Heart left ventricle (tissue), 16 donors: ENCODE measurements at regions not wholly inside any gene's neighbourhood (a gene's known extent, or its start where the extent isn't known, plus 50 kb on each side); places are given as distances from the start of the nearest gene placed in this dataset.

Experiments used
- ATAC-seq, 4 donors: fragments of 200-7000 bp; cut with Tn5 transposase; one replicate each; pipeline ENCODE4 v1.9.1; 2020 to 2022; ENCODE audit warnings: moderate library complexity in 4 of 4, mild to moderate bottlenecking in 3 of 4, moderate number of reproducible peaks in 1 of 4
- DNase-seq, 5 donors: peaks; one replicate each; pipeline ENCODE4 v3.0.0-alpha.2; 2020
- H3K27ac ChIP-seq, 12 donors: fragments of 200-600 bp; sonication (generic) in 4 of 12; one replicate each; pipeline versions ENCODE4 v1.5.0 to v1.8.0; 2016 to 2022; ENCODE audit warnings: mild to moderate bottlenecking in 2 of 12
- H3K27me3 ChIP-seq, 9 donors: fragments of 200-600 bp; sonication (generic) in 2 of 9; one replicate each; pipeline versions ENCODE4 v1.5.1 to v1.8.0; 2016 to 2022; ENCODE audit warnings: mild to moderate bottlenecking in 3 of 9
- H3K36me3 ChIP-seq, 9 donors: fragments of 200-600 bp; sonication (generic) in 2 of 9; one replicate each; pipeline versions ENCODE4 v1.5.0 to v1.8.0; 2018 to 2022; ENCODE audit warnings: mild to moderate bottlenecking in 2 of 9
- H3K4me1 ChIP-seq, 12 donors: fragments of 200-600 bp; sonication (generic) in 4 of 12; one replicate each; pipeline versions ENCODE4 v1.5.0 to v1.8.0; 2016 to 2022; ENCODE audit warnings: mild to moderate bottlenecking in 3 of 12
- H3K4me3 ChIP-seq, 12 donors: fragments of 200-600 bp; sonication (generic) in 4 of 12; one replicate each; pipeline versions ENCODE4 v1.5.0 to v1.8.0; 2017 to 2022; ENCODE audit warnings: mild to moderate bottlenecking in 9 of 12, moderate library complexity in 4 of 12
- H3K9me3 ChIP-seq, 12 donors: fragments of 200-600 bp; sonication (generic) in 4 of 12; one replicate each; pipeline versions ENCODE4 v1.5.0 to v1.8.0; 2016 to 2022; ENCODE audit warnings: mild to moderate bottlenecking in 1 of 12
- POLR2A ChIP-seq, 2 donors: fragments of 450-650 bp; IDR thresholded peaks; one replicate each; pipeline ENCODE4 v1.6.1; 2017; ENCODE audit warnings: antibody characterized with exemption in 2 of 2, mild to moderate bottlenecking in 2 of 2, moderate library complexity in 2 of 2
- WGBS, 4 donors: extraction: QIAGEN DNeasy Blood & Tissue Kit in 2 of 4; methylation state at CpG; one replicate each; pipeline versions ENCODE4 v1.1.5 to v1.1.7; 2013 to 2018; 5-methylcytosine and 5-hydroxymethylcytosine counted together
- intact Hi-C, 10 donors: fragments of 100-400 bp; cut with DNase I; formaldehyde crosslinking; loops; one replicate each; pipeline versions ENCODE4 v1.11.1 to v1.14.2; 2022
- TF ChIP-seq, protein P1 (sequence below), 12 donors: fragments of 200-600 bp; sonication (generic) in 4 of 12; IDR thresholded peaks; one replicate each; pipeline versions ENCODE4 v1.5.0 to v1.8.0; 2018 to 2022; ENCODE audit warnings: antibody characterized with exemption in 12 of 12, mild to moderate bottlenecking in 5 of 12
- donor health status: ischemic (EF 13 %, LVEDD 7.1; RV severe dilation, severe dysfunction).
- donor health status: healthy with polysubstance abuse.
- donor health status: DM: no; HTN: yes; CAD: no.
- donor health status: DM: no; HTN: no; CAD: no.
- donor health status: ischemic (EF 25% LVEDD 6.9; RV normal size, moderate dysfunction).
- donor health status: ischemic (EF 25% LVEDD 5.7; RV mildly dilated, moderate dysfunction).
- donor health status: healthy.
- donor health status: DM: yes; HTN: yes; CAD: no.
- donor health status: ischemic (EF 35%, LVEDD 5.7; RV mildly dilated, moderate dysfunction).
- donor health status: nonischemic (EF 11% LVEDD 7.7; RV severe dilation, severe dysfunction).
- donor health status: DM: yes; HTN: yes; CAD: no.
- donor health status: PGD.
- donor health status: ischemic (EF 29% LVEDD 5.4; RV normal size, mild dysfunction).
- donor health status: nonischemic (EF 23%, LVEDD 6.1; RV moderate dilation, normal function).

DNA sequence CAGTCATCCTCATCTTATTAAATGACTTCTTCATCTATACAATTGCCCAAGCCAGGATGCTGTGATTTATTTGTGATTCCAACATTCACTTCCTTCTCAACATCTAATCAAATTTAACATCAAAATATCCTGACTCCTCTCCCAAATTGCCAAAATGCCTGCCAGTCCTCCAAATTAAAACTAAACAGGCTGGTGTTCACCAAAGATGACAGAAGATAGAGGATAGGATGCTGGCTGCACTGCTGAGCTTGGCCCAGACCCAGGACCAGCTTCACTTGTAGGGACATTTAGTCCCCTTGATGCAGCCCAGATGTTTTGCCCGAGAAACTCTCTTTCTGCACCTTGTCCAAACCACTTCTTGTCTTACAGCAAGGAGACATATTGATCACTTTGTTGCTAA is 540.0 kb upstream of the CNTNAP5 start:
- intact Hi-C loops: no loop called here
- H3K9me3 ChIP-seq: no peaks in the 10 kb centered on the region
- H3K36me3 ChIP-seq: no peaks in the 10 kb centered on the region
- H3K4me1 ChIP-seq: no peaks in the 10 kb centered on the region
- WGBS, 4 donors: 56 to 72% (median 68%) methylated on average over 1 of the region's 1 CpG
- H3K4me3 ChIP-seq: no peak overlapping the region
- H3K27me3 ChIP-seq: no peaks in the 10 kb centered on the region
- no peak for TF ChIP-seq POLR2A (IDR thresholded peaks at IDR 0.05)
- ATAC-seq: no peak
- no peak for DNase-seq
- no peak overlapping the region for H3K27ac ChIP-seq

DNA sequence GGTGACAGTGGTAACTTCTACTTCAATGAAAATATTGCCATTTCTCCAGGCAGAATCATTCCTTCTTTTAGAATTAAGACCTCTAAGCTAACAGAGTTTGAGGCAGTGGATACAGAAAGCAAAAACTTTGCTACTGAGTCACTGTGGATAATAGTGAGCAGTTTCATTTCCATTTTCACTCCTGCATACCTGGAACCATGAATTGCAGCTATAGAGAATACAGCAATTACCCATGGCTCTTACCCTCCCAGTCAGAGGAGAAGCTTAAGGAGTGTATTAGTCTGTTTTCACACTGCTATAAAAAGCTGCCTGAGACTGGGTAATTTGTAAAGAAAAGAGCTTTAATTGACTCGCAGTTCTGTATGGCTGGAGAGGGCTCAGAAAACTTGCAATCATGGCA is 531.4 kb upstream of the CNTNAP5 start:
- intact Hi-C loops: no loop called here
- Histone ChIP-seq H3K4me3 (no peak overlapping the region), H3K4me1 (no peaks in the 10 kb centered on the region), H3K9me3 (peaks cover 0 to 8% (median 0%) of the 10 kb centered on the region in 12 donors), H3K36me3 (no peaks in the 10 kb centered on the region), H3K27ac (no peak overlapping the region), H3K27me3 (no peaks in the 10 kb centered on the region)
- no peak for DNase-seq
- TF ChIP-seq POLR2A (IDR thresholded peaks at IDR 0.05): no peak
- ATAC-seq: no peak
- WGBS, 4 donors: 83 to 92% (median 88%) methylated on average over 1 of the region's 1 CpG

DNA sequence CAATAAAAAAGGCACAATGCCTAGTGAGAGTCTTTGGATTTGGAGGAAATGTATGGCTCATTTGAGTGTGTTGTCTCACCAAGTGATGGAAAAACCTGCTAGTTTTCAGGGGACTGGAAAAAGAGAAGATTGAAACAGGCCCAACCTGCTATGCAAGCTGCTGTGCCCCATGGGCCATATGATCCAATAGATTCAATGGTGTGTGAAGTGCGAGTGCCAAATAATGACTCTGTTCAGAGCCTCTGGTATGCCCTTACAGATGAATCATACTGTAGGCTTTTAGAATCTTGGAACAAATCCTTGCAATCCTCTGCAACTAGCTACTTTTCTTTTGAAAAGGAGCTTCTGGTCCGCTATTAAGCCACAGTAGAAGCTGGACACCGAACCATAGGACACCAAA is 529.8 kb upstream of the CNTNAP5 start:
- Histone ChIP-seq H3K27me3 (no peaks in the 10 kb centered on the region), H3K4me1 (no peaks in the 10 kb centered on the region), H3K4me3 (no peak overlapping the region), H3K9me3 (peaks cover 0 to 8% (median 0%) of the 10 kb centered on the region in 12 donors), H3K27ac (no peak overlapping the region), H3K36me3 (no peaks in the 10 kb centered on the region)
- ATAC-seq: no peak
- intact Hi-C loops: no loop called here
- no peak for DNase-seq
- TF ChIP-seq, protein P1, sequence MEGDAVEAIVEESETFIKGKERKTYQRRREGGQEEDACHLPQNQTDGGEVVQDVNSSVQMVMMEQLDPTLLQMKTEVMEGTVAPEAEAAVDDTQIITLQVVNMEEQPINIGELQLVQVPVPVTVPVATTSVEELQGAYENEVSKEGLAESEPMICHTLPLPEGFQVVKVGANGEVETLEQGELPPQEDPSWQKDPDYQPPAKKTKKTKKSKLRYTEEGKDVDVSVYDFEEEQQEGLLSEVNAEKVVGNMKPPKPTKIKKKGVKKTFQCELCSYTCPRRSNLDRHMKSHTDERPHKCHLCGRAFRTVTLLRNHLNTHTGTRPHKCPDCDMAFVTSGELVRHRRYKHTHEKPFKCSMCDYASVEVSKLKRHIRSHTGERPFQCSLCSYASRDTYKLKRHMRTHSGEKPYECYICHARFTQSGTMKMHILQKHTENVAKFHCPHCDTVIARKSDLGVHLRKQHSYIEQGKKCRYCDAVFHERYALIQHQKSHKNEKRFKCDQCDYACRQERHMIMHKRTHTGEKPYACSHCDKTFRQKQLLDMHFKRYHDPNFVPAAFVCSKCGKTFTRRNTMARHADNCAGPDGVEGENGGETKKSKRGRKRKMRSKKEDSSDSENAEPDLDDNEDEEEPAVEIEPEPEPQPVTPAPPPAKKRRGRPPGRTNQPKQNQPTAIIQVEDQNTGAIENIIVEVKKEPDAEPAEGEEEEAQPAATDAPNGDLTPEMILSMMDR (IDR thresholded peaks at IDR 0.05): no peak
- no peak for TF ChIP-seq POLR2A (IDR thresholded peaks at IDR 0.05)
- 72 to 88% (median 80%) methylated on average over 3 of the region's 3 CpGs for WGBS, 4 donors

DNA sequence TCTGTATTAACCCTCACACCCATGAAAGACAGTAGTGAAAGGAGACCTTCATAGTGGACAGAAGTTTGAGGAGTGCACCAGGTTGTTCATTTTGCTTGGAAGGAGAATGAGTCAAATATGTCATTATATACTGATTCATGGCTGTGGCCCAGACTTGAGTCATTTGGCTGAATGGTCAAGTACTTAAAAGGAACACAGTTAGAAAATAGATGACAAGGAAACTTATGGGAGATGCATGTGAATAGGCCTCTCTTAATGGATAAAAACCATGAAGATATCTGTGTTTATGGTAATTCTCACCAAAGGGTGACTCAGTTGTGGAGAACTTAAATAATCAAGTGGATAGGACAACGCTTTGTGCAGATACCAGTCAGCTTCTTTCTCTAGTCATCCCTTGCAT is 524.7 kb upstream of the CNTNAP5 start:
- no peaks in the 10 kb centered on the region for H3K36me3 ChIP-seq
- WGBS, 4 donors: 76 to 95% (median 88%) methylated on average over 1 of the region's 1 CpG
- no peak overlapping the region for H3K4me3 ChIP-seq
- H3K4me1 ChIP-seq: no peaks in the 10 kb centered on the region
- no peak for ATAC-seq
- no peak for DNase-seq
- H3K27ac ChIP-seq: no peak overlapping the region
- H3K9me3 ChIP-seq: no peaks in the 10 kb centered on the region
- no peaks in the 10 kb centered on the region for H3K27me3 ChIP-seq
- TF ChIP-seq POLR2A (IDR thresholded peaks at IDR 0.05): no peak
- TF ChIP-seq, protein P1 (IDR thresholded peaks at IDR 0.05): no peak
- intact Hi-C loops: no loop called here

DNA sequence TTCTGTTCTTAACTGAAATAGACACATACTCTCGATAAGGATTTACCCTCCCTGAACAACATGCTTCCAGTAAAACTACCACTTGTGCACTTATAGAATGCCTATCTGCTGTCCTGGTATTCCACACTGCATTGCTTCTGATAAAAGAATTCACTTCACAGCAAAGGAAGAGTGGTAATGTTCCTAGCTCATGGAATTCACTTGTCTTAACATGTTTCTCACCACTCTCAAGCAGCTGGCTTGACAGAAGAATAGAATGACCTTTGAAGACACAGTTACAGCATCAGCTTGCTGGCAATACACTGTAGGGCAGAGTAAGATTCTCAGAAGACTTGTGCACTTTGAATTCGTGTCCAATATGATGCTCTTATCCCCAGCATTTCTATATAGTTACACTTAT is 524.1 kb upstream of the CNTNAP5 start:
- H3K27me3 ChIP-seq: no peaks in the 10 kb centered on the region
- no peak for DNase-seq

More for the DNA sequence above, 524.1 kb upstream of the CNTNAP5 start:
- Histone ChIP-seq H3K36me3 (no peaks in the 10 kb centered on the region), H3K27ac (no peak overlapping the region), H3K9me3 (peaks cover 0 to 4% (median 0%) of the 10 kb centered on the region in 12 donors), H3K4me1 (no peaks in the 10 kb centered on the region), H3K4me3 (no peak overlapping the region)
- intact Hi-C loops: no loop called here
- no peak for ATAC-seq
- WGBS, 4 donors: 68 to 74% (median 71%) methylated on average over 2 of the region's 2 CpGs
- TF ChIP-seq, protein P1 (IDR thresholded peaks at IDR 0.05): no peak
- no peak for TF ChIP-seq POLR2A (IDR thresholded peaks at IDR 0.05)
